Chondrocyte (in vitro differentiated cells): ENCODE measurements at regions not wholly inside any gene's neighbourhood (a gene's known extent, or its start where the extent isn't known, plus 50 kb on each side); places are given as distances from the start of the nearest gene placed in this dataset.
"Not testable (repeated sequence)": the region's sequence is repeated elsewhere in the genome, so short reads cannot be mapped to it uniquely, and the experiment has no call there.

Experiments
- DNase-seq: peaks from one replicate; pipeline ENCODE4 v3.0.0; 2021; ENCODE audit warnings: mixed read lengths, low spot score
- H3K27ac Mint-ChIP-seq: one replicate; pipeline ENCODE4 v1.8.0; 2021; ENCODE audit warnings: mild to moderate bottlenecking, moderate library complexity, mixed read lengths; ENCODE audit not compliant: unreplicated experiment
- H3K27me3 Mint-ChIP-seq: 2 replicates; pipeline ENCODE4 v1.8.0; 2021; ENCODE audit warnings: low read depth, mixed read lengths
- H3K36me3 Mint-ChIP-seq: 2 replicates; pipeline ENCODE4 v1.8.0; 2021; ENCODE audit warnings: low read depth, mixed read lengths
- H3K4me1 Mint-ChIP-seq: 2 replicates; pipeline ENCODE4 v1.8.0; 2021; ENCODE audit warnings: low read depth, mild to moderate bottlenecking, mixed read lengths
- H3K4me3 Mint-ChIP-seq: one replicate; pipeline ENCODE4 v1.8.0; 2021; ENCODE audit warnings: mild to moderate bottlenecking, moderate library complexity, mixed read lengths; ENCODE audit not compliant: unreplicated experiment
- H3K9me3 Mint-ChIP-seq: 2 replicates; pipeline ENCODE4 v1.8.0; 2021; ENCODE audit warnings: low read depth, mixed read lengths
- TF ChIP-seq, protein P1 (sequence below): fragments of 200-600 bp; sonication (generic); IDR thresholded peaks from 2 replicates; pipeline ENCODE4 v1.5.0; 2021; ENCODE audit warnings: antibody characterized with exemption, mild to moderate bottlenecking, moderate library complexity

DNA sequence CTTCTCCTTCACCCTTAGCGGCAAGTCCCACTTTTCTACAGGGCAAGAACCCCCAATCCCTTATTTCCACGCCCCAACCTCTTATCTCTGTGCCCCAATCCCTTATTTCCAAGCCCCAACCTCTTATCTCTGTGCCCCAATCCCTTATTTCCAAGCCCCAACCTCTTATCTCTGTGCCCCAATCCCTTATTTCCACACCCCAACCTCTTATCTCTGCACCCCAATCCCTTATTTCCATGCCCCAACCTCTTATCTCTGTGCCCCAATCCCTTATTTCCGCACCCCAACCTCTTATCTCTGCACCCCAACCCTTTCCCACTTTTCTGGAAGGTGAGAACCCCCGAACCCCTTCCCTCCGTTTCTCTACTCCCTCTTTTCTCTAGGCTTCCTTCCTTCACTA, 116.1 kb upstream of the GJE1 start:
- peaks cover 24% of the 10 kb centered on the region for H3K4me1 Mint-ChIP-seq
- not testable (repeated sequence) for H3K9me3 Mint-ChIP-seq, DNase-seq, H3K27ac Mint-ChIP-seq, H3K36me3 Mint-ChIP-seq, H3K27me3 Mint-ChIP-seq, H3K4me3 Mint-ChIP-seq

DNA sequence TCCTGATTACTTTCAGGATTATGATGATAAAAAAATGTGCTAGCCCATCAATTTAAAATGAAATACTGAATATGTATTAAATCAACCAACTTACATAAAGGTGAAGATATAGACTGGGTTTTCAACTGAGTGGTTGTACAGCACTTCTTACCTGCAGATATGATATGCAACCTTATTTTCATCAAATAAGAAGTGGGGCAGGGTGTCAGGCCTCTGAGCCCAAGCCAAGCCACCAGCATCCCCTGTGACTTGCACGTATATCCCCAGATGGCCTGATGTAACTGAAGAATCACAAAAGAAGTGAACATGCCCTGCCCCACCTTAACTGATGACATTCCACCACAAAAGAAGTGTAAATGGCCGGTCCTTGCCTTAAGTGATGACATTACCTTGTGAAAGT, 117.3 kb upstream of the GJE1 start:
- not testable (repeated sequence) for DNase-seq, H3K36me3 Mint-ChIP-seq, H3K27ac Mint-ChIP-seq, H3K9me3 Mint-ChIP-seq, H3K27me3 Mint-ChIP-seq
- Mint-ChIP-seq H3K4me1 (peaks cover 28% of the 10 kb centered on the region), H3K4me3 (peak overlapping the region; percentile 57)

DNA sequence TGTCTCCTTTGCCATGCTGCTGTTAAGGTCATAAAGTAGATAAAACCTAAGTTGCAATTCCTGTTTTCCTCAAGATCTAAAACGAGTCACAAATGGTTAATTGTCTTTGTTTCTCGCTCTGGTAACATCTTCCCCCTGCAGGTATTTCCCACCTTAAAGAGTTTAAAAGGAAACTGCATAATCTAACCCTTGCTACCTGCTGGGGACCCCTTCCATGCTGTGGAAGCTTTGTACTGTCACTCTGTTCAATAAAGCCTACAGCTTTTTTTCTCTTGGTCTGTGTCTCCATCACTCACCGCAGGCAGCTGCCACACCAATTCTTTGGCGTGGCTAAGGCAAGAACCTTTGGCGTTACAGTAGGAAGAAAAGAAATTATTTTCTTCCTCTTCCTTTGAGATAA, 117.7 kb upstream of the GJE1 start:
- Mint-ChIP-seq H3K4me1 (peaks cover 28% of the 10 kb centered on the region), H3K9me3 (no peaks in the 10 kb centered on the region), H3K27me3 (no peaks in the 10 kb centered on the region), H3K36me3 (no peaks in the 10 kb centered on the region), H3K27ac (peak overlapping the region; percentile 80), H3K4me3 (peak overlapping the region; percentile 57)
- no peak for DNase-seq
- TF ChIP-seq, protein P1, sequence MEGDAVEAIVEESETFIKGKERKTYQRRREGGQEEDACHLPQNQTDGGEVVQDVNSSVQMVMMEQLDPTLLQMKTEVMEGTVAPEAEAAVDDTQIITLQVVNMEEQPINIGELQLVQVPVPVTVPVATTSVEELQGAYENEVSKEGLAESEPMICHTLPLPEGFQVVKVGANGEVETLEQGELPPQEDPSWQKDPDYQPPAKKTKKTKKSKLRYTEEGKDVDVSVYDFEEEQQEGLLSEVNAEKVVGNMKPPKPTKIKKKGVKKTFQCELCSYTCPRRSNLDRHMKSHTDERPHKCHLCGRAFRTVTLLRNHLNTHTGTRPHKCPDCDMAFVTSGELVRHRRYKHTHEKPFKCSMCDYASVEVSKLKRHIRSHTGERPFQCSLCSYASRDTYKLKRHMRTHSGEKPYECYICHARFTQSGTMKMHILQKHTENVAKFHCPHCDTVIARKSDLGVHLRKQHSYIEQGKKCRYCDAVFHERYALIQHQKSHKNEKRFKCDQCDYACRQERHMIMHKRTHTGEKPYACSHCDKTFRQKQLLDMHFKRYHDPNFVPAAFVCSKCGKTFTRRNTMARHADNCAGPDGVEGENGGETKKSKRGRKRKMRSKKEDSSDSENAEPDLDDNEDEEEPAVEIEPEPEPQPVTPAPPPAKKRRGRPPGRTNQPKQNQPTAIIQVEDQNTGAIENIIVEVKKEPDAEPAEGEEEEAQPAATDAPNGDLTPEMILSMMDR, result no peak

DNA sequence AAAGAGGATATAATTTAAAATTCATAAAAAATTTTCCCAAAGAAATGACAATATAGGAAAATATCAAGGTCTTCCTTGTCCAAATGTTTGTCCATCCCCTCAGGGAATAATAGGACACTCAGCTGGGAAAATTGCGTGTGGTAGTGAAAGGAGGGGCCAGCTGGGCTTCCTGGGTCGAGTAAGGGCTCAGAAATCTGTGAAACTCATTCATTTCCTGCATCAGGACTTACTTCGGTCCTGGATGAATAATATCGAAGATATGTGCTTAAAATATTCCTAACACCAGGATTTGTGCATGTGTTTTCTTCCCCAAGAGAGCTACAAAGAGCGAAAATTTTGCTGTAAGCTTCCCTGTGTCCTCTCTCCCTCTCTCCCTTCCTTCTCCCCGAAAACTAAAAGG, 118.2 kb upstream of the GJE1 start:
- peak overlapping the region; percentile 57 for H3K4me3 Mint-ChIP-seq
- no peaks in the 10 kb centered on the region for H3K36me3 Mint-ChIP-seq
- TF ChIP-seq, protein P1, result no peak
- no peak for DNase-seq
- H3K27me3 Mint-ChIP-seq, result no peaks in the 10 kb centered on the region
- peaks cover 32% of the 10 kb centered on the region for H3K4me1 Mint-ChIP-seq
- H3K9me3 Mint-ChIP-seq, result no peaks in the 10 kb centered on the region
- peak overlapping the region; percentile 80 for H3K27ac Mint-ChIP-seq

DNA sequence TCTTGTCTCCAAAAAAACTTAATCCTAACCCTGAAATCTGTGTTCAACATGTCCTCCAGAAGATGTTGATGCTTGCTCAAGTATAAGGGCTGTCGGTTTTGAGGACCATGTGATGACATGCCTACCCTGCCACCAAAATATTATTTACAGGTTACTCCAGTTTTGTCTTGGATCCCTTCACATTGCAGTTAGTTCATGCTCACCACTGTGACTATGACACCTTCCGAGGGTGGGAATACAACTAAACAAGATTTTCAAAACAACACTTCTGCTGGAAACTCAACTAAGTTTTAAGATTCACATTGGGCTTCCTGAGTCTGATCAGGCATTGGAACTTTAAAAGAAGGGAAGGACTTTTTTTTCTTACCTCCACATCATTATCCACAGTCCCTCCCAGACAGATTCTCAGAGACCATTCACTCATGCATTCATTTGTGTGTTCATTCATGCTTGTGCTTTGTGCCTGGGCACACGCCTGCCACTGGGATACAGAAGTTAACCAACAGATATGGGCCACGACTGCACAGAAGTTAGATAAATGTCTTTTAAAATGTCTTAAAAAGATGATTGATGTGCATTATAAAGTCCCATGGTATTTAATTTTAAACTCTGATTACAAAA, 118.7 kb upstream of the GJE1 start:
- Mint-ChIP-seq H3K36me3 (no peaks in the 10 kb centered on the region), H3K9me3 (no peaks in the 10 kb centered on the region), H3K27ac (peak overlapping the region; percentile 80), H3K27me3 (no peaks in the 10 kb centered on the region), H3K4me1 (peaks cover 37% of the 10 kb centered on the region), H3K4me3 (no peak overlapping the region)
- no peak for DNase-seq
- TF ChIP-seq, protein P1, result no peak

DNA sequence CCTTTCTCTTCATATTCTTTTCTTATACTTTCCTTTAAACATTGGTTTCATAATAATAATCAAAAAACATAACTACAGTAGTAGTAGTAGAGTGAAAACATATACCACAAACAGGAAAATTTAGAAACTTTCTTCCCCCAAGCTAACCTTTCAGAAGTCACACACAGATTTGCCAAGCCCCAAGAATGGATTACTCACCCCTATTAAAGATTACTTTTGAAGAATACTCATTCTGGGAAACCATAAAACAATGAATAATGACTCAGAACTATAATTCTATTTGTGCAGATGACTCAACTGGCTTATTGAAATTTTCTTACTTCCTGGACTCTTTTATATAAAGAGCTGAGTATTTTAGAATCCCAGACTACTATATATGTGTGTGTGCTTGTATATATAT, 119.4 kb upstream of the GJE1 start:
- peaks cover 37% of the 10 kb centered on the region for H3K4me1 Mint-ChIP-seq
- no peaks in the 10 kb centered on the region for H3K36me3 Mint-ChIP-seq
- DNase-seq, result no peak
- peaks cover under 1% of the 10 kb centered on the region for H3K9me3 Mint-ChIP-seq
- H3K27ac Mint-ChIP-seq, result peak overlapping the region; percentile 42
- H3K27me3 Mint-ChIP-seq, result no peaks in the 10 kb centered on the region
- H3K4me3 Mint-ChIP-seq, result no peak overlapping the region
- TF ChIP-seq, protein P1, result no peak
